Naive thymus-derived CD8-positive, alpha-beta T cell (primary cell): ENCODE measurements at regions not wholly inside any gene's neighbourhood (a gene's known extent, or its start where the extent isn't known, plus 50 kb on each side); places are given as distances from the start of the nearest gene placed in this dataset.

ENCODE experiments used
- ATAC-seq, 2 donors: fragments of 150-1000 bp; cut with Tn5 transposase in 1 of 2; sonication (Bioruptor Pico), chemical (Tn5 transposase) in 1 of 2; 1 replicate in 1 of 2; 2 replicates in 1 of 2; pipeline ENCODE4 v1.10.0; 2021; ENCODE audit warnings: mild to moderate bottlenecking in 2 of 2, moderate library complexity in 2 of 2
- POLR2A ChIA-PET: fragments of 350-600 bp; sonication (Branson Sonifier 250); formaldehyde crosslinking; loops from one replicate; lab custom pipeline; 2021; ENCODE audit warnings: antibody characterized with exemption; lab: Charles Lee
- DNase-seq, 10 donors: peaks; one replicate each; pipeline versions ENCODE4 v3.0.0 to v3.0.0-alpha.2; 2020 to 2022
- H3K27ac Mint-ChIP-seq, 10 donors: one replicate each; pipeline ENCODE4 v1.8.0; 2020 to 2022; ENCODE audit warnings: mild to moderate bottlenecking in 10 of 10, mixed read lengths in 10 of 10, moderate library complexity in 4 of 10, inconsistent platforms in 1 of 10
- H3K27me3 Mint-ChIP-seq, 5 donors: one replicate each; pipeline ENCODE4 v1.8.0; 2021 to 2022; ENCODE audit warnings: mixed read lengths in 5 of 5
- H3K36me3 Mint-ChIP-seq, 3 donors: one replicate each; pipeline ENCODE4 v1.8.0; 2020 to 2022; ENCODE audit warnings: mixed read lengths in 3 of 3, mild to moderate bottlenecking in 2 of 3, inconsistent platforms in 1 of 3
- H3K4me1 Mint-ChIP-seq, 4 donors: one replicate each; pipeline ENCODE4 v1.8.0; 2021 to 2022; ENCODE audit warnings: mixed read lengths in 4 of 4
- H3K4me3 Mint-ChIP-seq, 10 donors: one replicate each; pipeline ENCODE4 v1.8.0; 2020 to 2022; ENCODE audit warnings: mild to moderate bottlenecking in 10 of 10, mixed read lengths in 10 of 10, moderate library complexity in 6 of 10, inconsistent platforms in 1 of 10
- H3K9me3 Mint-ChIP-seq, 9 donors: one replicate each; pipeline ENCODE4 v1.8.0; 2020 to 2022; ENCODE audit warnings: mixed read lengths in 9 of 9, mild to moderate bottlenecking in 3 of 9, inconsistent platforms in 1 of 9, moderate library complexity in 1 of 9

DNA sequence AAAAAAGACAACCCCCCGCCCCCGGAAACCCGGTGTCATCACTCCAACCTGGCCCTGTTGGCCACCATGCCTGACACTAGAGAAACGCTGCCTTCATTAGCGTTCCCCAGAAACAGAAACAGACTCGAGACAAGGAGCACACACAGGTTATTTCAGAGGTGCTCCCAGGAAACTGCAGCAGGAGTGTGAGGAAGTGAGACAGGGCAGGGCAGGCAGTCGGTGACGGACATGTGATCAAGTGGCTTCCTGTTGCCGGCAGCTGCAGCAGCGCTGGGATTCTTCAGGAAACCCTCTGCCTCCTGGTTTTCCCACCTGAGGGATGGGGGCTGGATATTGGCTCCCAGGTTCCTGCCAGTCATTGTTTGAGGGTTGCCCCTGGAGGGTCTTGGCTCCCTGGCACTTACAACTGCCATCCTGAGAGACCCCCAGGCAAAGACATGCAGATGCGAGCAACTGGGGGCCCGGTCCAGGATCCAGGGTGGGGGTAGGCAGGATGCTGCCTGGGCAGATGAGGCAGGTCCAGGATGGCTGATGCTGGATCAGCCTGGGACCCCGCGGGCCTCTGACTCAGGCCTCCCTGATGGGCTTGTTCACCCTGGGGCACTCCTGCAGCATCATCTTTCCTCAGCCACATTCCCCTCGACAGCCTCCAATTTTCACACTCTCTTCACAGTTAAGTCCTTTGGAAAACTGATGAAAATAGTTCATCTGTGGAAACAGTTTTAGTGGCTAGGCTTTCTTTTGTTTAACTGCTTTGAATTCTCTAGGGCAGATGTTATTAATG, 150.7 kb upstream of the SYNDIG1 start:
- Mint-ChIP-seq H3K27ac (peak overlapping the region in 7 of 10 donors; percentile 11 to 75 (median 46)), H3K9me3 (no peaks in the 10 kb centered on the region), H3K4me1 (peaks cover 14 to 26% (median 23%) of the 10 kb centered on the region in 4 donors), H3K27me3 (peaks cover 0 to 1% (median 0%) of the 10 kb centered on the region in 5 donors), H3K36me3 (no peaks in the 10 kb centered on the region), H3K4me3 (peak overlapping the region in 6 of 10 donors; percentile 20 to 46 (median 30))
- DNase-seq = no peak
- no peak for ATAC-seq
- POLR2A ChIA-PET = no interaction called here

DNA sequence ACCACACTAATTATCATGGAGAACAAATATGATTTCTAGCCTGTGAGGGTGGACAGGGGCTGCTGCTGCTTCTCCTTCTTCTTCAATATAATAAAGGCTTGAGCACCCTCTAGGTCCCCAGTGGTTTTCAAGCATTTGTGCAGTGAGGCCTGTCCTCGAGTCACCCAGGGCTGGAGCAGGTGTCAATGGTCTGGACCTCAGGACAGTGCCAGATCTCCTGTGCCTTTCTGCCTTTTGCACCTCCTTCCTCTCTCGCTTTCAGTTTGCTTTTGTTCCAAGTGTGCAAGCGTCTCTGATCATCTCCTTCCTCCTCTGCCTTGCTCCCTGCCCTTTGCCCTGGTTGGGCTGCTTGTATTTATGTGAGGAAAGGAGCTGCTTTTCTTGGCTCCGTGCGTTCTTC, 152.2 kb upstream of the SYNDIG1 start:
- H3K4me3 Mint-ChIP-seq = peak overlapping the region in 2 of 10 donors; percentile 48 to 52
- H3K27ac Mint-ChIP-seq = peak overlapping the region in 7 of 10 donors; percentile 22 to 88 (median 74)

DNA sequence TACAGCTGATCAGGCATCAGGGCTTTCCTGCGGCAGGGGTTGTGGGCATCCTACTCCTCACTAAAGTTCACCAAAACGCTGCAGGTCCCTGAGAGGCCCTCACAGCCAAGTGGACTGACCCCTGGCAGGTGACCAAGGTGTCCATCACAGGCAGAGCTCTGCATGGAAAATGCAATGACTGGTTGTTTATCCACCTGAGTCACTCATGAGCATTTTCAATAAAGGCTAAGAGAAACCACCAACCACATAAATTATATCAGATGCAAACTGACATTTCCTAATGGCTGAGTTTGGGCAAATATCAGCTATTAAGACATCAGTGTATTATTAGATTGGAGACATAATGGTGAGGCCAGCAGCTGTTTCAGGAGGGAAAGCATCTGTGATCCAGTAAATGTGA, 152.7 kb upstream of the SYNDIG1 start:
- POLR2A ChIA-PET = no interaction called here
- no peak for ATAC-seq
- Mint-ChIP-seq H3K9me3 (no peaks in the 10 kb centered on the region), H3K4me1 (peaks cover 14 to 26% (median 23%) of the 10 kb centered on the region in 4 donors), H3K4me3 (no peak overlapping the region), H3K27ac (peak overlapping the region in 4 of 10 donors; percentile 16 to 75 (median 54)), H3K27me3 (peaks cover 0 to 1% (median 0%) of the 10 kb centered on the region in 5 donors), H3K36me3 (no peaks in the 10 kb centered on the region)
- no peak for DNase-seq

More for the DNA sequence above, 152.2 kb upstream of the SYNDIG1 start:
- POLR2A ChIA-PET = no interaction called here
- peaks cover 0 to 1% (median 0%) of the 10 kb centered on the region in 5 donors for H3K27me3 Mint-ChIP-seq
- peaks cover 14 to 26% (median 23%) of the 10 kb centered on the region in 4 donors for H3K4me1 Mint-ChIP-seq
- DNase-seq = no peak
- H3K36me3 Mint-ChIP-seq = no peaks in the 10 kb centered on the region
- no peak for ATAC-seq
- no peaks in the 10 kb centered on the region for H3K9me3 Mint-ChIP-seq

DNA sequence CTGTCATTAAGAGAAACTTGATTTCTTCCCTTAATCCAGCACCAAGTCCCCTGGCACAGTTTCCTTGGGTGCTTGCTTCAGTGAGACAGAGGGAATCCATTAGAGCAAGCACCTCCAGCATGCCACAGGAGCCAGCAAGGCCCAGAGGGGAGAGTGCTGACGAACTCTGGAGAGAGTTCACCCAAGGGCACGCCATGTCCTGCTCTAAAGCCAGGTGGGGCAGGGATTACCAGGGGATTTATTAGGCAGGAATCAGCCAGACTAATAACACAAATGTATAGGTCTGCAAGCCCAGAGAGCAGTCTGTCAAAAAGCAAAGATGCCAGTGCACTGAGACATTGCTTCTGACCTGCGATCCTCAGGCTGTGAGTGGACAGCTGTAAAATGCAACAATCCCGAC, 155.4 kb upstream of the SYNDIG1 start:
- Mint-ChIP-seq H3K4me3 (no peak overlapping the region), H3K27me3 (peaks cover 0 to 8% (median 0%) of the 10 kb centered on the region in 5 donors), H3K27ac (no peak overlapping the region), H3K9me3 (no peaks in the 10 kb centered on the region), H3K4me1 (peaks cover 12 to 20% (median 18%) of the 10 kb centered on the region in 4 donors), H3K36me3 (no peaks in the 10 kb centered on the region)
- POLR2A ChIA-PET = no interaction called here
- ATAC-seq (no peak), DNase-seq (no peak)

DNA sequence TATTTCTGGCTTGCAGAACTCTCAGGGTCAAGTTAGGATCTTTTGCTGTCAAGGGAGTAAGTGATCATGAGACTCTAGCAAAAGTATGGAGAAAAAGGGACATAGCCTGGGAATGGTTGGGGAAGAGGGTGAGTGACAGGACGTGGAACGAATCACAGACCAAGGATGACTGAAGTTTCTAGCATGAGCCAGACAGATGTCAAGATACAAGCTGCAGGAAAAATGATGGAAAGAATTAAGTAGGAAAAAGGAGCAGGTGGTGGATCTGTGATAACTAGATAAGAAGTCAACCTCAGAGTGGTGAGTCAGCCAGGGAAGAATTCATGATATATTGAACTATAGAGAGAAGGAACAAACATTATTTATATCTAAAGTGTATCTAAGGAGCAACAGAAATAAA, 159.8 kb upstream of the SYNDIG1 start:
- DNase-seq (no peak), ATAC-seq (no peak)
- Mint-ChIP-seq H3K9me3 (no peaks in the 10 kb centered on the region), H3K4me1 (peaks cover 0 to 10% (median 4%) of the 10 kb centered on the region in 4 donors), H3K27me3 (peaks cover 0 to 8% (median 0%) of the 10 kb centered on the region in 5 donors), H3K36me3 (no peaks in the 10 kb centered on the region), H3K4me3 (no peak overlapping the region), H3K27ac (no peak overlapping the region)
- POLR2A ChIA-PET = no interaction called here

DNA sequence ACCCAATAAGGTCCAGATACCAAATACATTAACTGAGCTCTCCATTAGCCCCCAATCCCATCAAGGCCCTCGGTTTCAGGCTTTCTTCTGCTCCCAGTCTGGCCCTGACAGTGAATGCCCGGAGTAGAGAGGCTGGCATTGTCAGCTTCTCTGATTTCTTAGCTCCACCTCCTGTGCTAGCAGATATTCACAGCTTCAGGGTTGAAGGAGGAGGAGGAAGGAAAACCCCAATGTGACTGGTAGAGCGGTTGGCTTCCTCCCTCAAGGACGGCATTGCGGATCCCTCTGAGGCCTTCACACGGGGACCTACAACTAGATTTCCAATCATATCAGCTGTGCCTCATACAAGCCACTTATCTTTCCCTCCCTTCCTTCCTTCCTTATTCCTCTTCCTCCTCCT, 164.1 kb upstream of the SYNDIG1 start:
- POLR2A ChIA-PET = no interaction called here

DNA sequence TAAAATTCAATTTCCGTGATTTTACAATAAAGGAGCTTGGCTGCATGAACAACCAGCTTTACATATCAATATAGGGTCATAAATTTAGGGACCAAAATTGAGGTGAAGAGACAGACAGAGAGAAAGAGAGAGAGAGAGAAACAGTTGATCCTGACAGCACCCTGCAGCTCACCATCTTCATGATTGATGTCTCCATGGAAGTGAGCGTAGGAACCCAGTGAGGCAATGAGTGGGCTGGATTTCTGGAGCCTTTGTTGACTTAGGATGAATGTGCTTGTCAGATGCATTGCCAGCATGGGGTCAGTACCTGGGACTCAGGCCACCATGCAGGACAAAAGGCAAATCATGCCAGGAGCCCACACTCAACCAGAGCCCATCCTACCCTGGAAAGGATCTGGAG, 165.1 kb upstream of the SYNDIG1 start:
- POLR2A ChIA-PET = no interaction called here
- Mint-ChIP-seq H3K4me3 (no peak overlapping the region), H3K4me1 (peaks cover 0 to 10% (median 4%) of the 10 kb centered on the region in 4 donors), H3K27me3 (peaks cover 0 to 14% (median 7%) of the 10 kb centered on the region in 5 donors), H3K27ac (peak overlapping the region in 1 of 10 donors; percentile 6), H3K9me3 (no peaks in the 10 kb centered on the region), H3K36me3 (no peaks in the 10 kb centered on the region)
- ATAC-seq (no peak), DNase-seq (no peak)

More for the DNA sequence above, 164.1 kb upstream of the SYNDIG1 start:
- ATAC-seq (no peak), DNase-seq (no peak)
- no peaks in the 10 kb centered on the region for H3K36me3 Mint-ChIP-seq
- no peak overlapping the region for H3K27ac Mint-ChIP-seq
- peaks cover 0 to 10% (median 4%) of the 10 kb centered on the region in 4 donors for H3K4me1 Mint-ChIP-seq
- H3K9me3 Mint-ChIP-seq = no peaks in the 10 kb centered on the region
- peaks cover 0 to 14% (median 3%) of the 10 kb centered on the region in 5 donors for H3K27me3 Mint-ChIP-seq
- H3K4me3 Mint-ChIP-seq = no peak overlapping the region

DNA sequence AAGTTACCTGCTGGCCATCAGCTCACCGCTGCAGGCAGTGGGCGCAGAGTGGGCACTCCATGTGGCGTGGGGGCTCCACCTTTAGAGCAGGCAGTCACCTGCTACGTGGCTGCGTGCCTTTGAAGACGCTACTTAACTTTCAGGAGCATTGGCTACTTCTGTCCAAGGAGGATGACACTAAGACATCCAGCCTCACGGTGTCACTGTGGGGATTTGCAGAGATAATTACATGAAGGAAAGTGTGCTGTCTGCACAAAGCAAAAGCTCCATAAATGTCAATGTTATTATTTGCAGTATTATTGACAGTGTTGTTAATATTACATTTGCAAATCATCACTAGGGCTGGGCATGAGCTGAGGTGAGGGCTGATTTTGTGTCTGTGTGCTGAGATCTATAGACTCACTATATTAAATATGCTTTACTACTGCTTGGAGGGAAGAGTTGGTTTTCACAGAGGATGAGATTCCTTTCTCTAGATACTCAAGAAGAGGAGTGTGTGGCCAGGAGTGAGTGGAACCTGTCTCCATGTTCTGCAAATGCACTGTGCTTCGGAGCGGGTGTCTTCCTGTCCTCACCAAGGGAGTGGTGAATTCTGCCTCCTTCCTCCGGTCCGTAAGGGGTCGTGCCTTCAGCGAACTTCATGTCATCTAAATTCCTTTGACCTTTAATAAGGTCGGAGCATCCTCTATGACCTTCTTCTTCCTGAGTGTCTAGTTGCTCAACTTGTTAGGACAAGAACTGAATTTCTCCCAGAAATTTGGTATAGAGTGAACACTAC, 165.8 kb upstream of the SYNDIG1 start:
- peaks cover 0 to 10% (median 4%) of the 10 kb centered on the region in 4 donors for H3K4me1 Mint-ChIP-seq
- ATAC-seq = no peak
- H3K36me3 Mint-ChIP-seq = no peaks in the 10 kb centered on the region
- POLR2A ChIA-PET = no interaction called here
- no peak for DNase-seq
- H3K27me3 Mint-ChIP-seq = peaks cover 0 to 14% (median 7%) of the 10 kb centered on the region in 5 donors
- H3K9me3 Mint-ChIP-seq = no peaks in the 10 kb centered on the region
- no peak overlapping the region for H3K4me3 Mint-ChIP-seq
- no peak overlapping the region for H3K27ac Mint-ChIP-seq

DNA sequence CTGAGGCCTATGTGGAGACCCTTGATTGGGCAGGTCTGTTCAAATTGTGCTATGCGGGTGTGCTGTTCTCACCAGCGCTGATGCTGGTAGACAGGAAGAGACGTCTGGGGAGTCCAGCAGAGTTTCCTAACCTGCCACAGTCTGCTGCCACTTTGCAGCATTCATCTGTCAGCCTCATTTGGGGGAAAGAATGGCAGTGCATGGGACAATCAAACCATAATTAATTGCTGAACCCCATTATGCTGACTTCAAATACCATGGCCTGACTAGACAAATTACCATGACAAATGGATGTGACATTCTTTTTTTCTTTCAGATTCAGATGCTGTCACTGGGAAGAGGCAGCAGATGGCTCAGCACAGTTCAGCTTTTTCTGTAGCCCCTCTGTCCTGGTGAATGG, 171.4 kb upstream of the SYNDIG1 start:
- no peak for ATAC-seq
- H3K27ac Mint-ChIP-seq = no peak overlapping the region
- peaks cover 0 to 10% (median 3%) of the 10 kb centered on the region in 5 donors for H3K27me3 Mint-ChIP-seq
- no peaks in the 10 kb centered on the region for H3K9me3 Mint-ChIP-seq
- DNase-seq = no peak
- no peak overlapping the region for H3K4me3 Mint-ChIP-seq
- POLR2A ChIA-PET = no interaction called here
- no peaks in the 10 kb centered on the region for H3K4me1 Mint-ChIP-seq
- no peaks in the 10 kb centered on the region for H3K36me3 Mint-ChIP-seq

DNA sequence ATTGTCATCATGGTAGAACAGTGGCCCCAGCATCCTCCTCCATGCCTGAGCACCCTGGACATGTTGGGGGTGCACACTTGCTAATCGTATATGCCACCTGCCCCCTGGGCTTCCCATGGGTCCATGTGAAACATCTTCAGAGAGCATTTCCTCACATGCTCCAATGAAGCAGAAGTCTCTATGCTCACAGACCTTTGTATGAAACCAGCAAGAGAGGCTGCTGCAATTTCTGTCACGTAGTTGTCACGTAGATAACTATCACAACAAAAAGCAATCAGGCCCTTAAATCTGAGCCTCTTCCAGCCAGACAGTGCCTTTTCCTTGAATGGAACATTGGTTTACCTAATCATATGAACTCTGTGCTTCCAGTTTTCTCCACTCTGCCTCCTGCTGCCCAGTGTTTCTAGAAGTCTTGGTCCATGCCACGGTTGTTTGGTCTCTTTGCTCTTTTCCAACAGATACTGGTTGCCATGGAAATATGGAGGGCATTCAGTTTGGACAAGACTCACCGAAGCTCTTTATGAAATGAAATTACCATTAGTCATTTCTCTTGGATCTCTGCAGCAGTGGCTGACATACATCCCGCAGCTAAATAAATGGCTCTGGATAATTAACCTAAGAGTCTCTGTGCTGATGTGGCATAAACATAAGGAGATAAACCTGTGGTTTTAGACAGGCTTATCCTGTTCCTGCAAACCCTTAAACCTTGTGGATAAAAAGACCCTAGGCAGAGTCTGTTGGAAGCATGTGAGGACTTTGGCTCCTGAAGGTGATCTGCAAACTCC, 172.8 kb upstream of the SYNDIG1 start:
- peaks cover 0 to 1% (median under 1%) of the 10 kb centered on the region in 4 donors for H3K4me1 Mint-ChIP-seq
- H3K27ac Mint-ChIP-seq = no peak overlapping the region
- no peak overlapping the region for H3K4me3 Mint-ChIP-seq
- H3K36me3 Mint-ChIP-seq = no peaks in the 10 kb centered on the region
- DNase-seq (no peak), ATAC-seq (no peak)
- peaks cover 0 to 7% (median 0%) of the 10 kb centered on the region in 5 donors for H3K27me3 Mint-ChIP-seq
- no peaks in the 10 kb centered on the region for H3K9me3 Mint-ChIP-seq
- POLR2A ChIA-PET = no interaction called here

DNA sequence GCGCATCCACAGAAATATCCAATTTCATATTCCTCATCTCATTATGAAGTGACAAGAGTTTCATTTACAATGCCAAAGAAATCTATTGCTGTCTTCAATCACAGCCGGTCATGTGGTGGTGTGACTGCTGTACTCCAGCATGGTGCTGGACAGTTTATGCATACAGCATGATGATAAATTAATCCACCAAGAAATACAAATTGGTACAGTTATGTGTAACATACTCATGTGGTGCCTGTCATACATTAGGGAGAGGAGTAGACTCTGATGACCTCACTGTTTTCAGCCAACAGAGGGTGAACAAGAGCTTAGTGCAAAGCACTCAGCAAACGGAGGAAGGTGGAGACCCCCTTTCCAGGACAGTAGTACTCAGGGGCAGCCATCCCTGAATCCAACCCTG, 178.4 kb upstream of the SYNDIG1 start:
- no peaks in the 10 kb centered on the region for H3K27me3 Mint-ChIP-seq
- H3K9me3 Mint-ChIP-seq = peaks cover 0 to 4% (median 0%) of the 10 kb centered on the region in 9 donors
- peaks cover 0 to 3% (median 0%) of the 10 kb centered on the region in 3 donors for H3K36me3 Mint-ChIP-seq
- no peak for ATAC-seq
- no peak for DNase-seq
- H3K27ac Mint-ChIP-seq = peak overlapping the region in 2 of 10 donors; percentile 17 to 64
- H3K4me1 Mint-ChIP-seq = peaks cover 11 to 23% (median 22%) of the 10 kb centered on the region in 4 donors
- POLR2A ChIA-PET = no interaction called here
- H3K4me3 Mint-ChIP-seq = peak overlapping the region in 2 of 10 donors; percentile 20 to 34

DNA sequence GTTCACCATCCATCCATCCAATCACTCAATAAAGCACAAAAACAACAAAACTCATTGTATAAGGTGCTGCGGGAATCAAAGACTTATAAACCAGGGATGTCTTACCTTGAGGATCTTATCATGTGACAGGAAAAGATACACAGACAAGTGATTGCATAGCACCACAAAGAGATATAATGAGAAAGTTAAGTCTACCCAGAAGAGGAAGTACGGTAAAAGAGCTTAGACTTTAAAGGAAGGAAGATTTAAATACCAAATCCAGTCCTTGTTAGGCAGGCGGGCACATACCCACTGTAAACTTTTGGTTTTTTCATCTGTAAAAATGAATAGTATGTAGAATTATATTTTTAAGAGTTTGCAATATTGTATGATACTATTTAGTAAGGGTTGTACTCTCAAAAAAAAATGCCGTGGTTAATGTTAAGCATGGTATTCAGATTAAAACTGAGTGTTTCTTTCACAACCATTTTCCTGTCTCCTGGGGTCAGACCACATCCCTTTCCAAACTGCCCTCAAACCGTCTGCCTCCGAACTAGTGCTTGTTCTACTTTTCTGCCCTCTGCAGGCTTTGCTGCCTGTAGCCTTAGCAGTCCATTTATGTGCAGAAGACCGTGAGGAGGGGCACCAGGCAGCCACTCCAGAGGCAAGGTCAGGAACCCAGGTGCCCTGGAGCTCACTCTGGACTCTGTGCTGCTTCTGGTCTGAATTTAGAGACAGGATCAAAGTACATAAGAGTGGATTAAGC, 179.5 kb upstream of the SYNDIG1 start:
- H3K4me1 Mint-ChIP-seq = peaks cover 11 to 23% (median 22%) of the 10 kb centered on the region in 4 donors
- no peaks in the 10 kb centered on the region for H3K27me3 Mint-ChIP-seq
- DNase-seq (peak in 3 of 10 donors; percentile 19 to 39 (median 25)), ATAC-seq (peak; percentile 37 to 79)
- POLR2A ChIA-PET = no interaction called here
- peaks cover 0 to 3% (median 0%) of the 10 kb centered on the region in 3 donors for H3K36me3 Mint-ChIP-seq
- H3K9me3 Mint-ChIP-seq = peaks cover 0 to 4% (median 0%) of the 10 kb centered on the region in 9 donors
- peak overlapping the region in 9 of 10 donors; percentile 46 to 94 (median 85) for H3K27ac Mint-ChIP-seq
- H3K4me3 Mint-ChIP-seq = peak overlapping the region; percentile 9 to 80 (median 65)
